ENCODE measurements at regions not wholly inside any gene's neighbourhood (a gene's known extent, or its start where the extent isn't known, plus 50 kb on each side); places are given as distances from the start of the nearest gene placed in this dataset.
"Not testable (repeated sequence)": the region's sequence is repeated elsewhere in the genome, so short reads cannot be mapped to it uniquely, and the experiment has no call there.

GRCh38 chr21:32088471-32088870 is 190.4 kb downstream of the MIS18A start:
- DNase-seq = no peak

- no peak for DNase-seq
These were observed 191.4 kb downstream of the MIS18A start for GRCh38 chr21:32087447-32087846.

GRCh38 chr21:32083197-32083596 is 195.7 kb downstream of the MIS18A start:
- DNase-seq = no peak

- no peak for DNase-seq
These were observed 196.4 kb downstream of the MIS18A start for GRCh38 chr21:32082466-32082865.

- no peak for DNase-seq
These were observed 200.8 kb downstream of the HUNK start for GRCh38 chr21:32073593-32073992.

- no peak for DNase-seq
These were observed 200.4 kb downstream of the HUNK start for GRCh38 chr21:32073190-32073589.

- DNase-seq = not testable (repeated sequence)
These were observed 198.8 kb downstream of the HUNK start for GRCh38 chr21:32071620-32072019.

GRCh38 chr21:32070676-32071330 is 198.0 kb downstream of the HUNK start:
- DNase-seq = no peak

- no peak for DNase-seq
These were observed 197.3 kb downstream of the HUNK start for GRCh38 chr21:32070126-32070525.

- no peak for DNase-seq
These were observed 192.8 kb downstream of the HUNK start for GRCh38 chr21:32065654-32066053.

- DNase-seq = no peak
These were observed 191.6 kb downstream of the HUNK start for GRCh38 chr21:32064281-32064910.

- no peak for DNase-seq
These were observed 189.9 kb downstream of the HUNK start for GRCh38 chr21:32062591-32063227.

GRCh38 chr21:32061729-32062128 is 188.9 kb downstream of the HUNK start:
- no peak for DNase-seq

- no peak for DNase-seq
These were observed 184.0 kb downstream of the HUNK start for GRCh38 chr21:32056791-32057190.

- DNase-seq = no peak
These were observed 182.5 kb downstream of the HUNK start for GRCh38 chr21:32055305-32055704.

All from femur (tissue), 1 donor.